NB4 (cell line): ENCODE measurements at regions not wholly inside any gene's neighbourhood (a gene's known extent, or its start where the extent isn't known, plus 50 kb on each side); places are given as distances from the start of the nearest gene placed in this dataset.

Experiments
- MYC ChIP-seq: IDR thresholded peaks from 2 replicates; pipeline ENCODE4 v1.6.1; 2011; ENCODE audit warnings: low read depth, low read length
- POLR2A ChIP-seq: IDR thresholded peaks from 2 replicates; pipeline ENCODE4 v1.6.1; 2011; ENCODE audit warnings: mild to moderate bottlenecking; ENCODE audit not compliant: insufficient read length; ENCODE audit errors: extremely low read depth
- TF ChIP-seq, protein P1 (sequence below): IDR thresholded peaks from one replicate; pipeline ENCODE4 v1.5.1; 2012; ENCODE audit warnings: low read depth, low read length
- TF ChIP-seq, protein P2 (sequence below): IDR thresholded peaks from 2 replicates; pipeline ENCODE4 v1.6.1; 2011; ENCODE audit warnings: low read depth, low read length

GRCh38 chr16:65807858-65808257 lies 558.6 kb upstream of the CDH5 start:
- TF ChIP-seq, protein P1, sequence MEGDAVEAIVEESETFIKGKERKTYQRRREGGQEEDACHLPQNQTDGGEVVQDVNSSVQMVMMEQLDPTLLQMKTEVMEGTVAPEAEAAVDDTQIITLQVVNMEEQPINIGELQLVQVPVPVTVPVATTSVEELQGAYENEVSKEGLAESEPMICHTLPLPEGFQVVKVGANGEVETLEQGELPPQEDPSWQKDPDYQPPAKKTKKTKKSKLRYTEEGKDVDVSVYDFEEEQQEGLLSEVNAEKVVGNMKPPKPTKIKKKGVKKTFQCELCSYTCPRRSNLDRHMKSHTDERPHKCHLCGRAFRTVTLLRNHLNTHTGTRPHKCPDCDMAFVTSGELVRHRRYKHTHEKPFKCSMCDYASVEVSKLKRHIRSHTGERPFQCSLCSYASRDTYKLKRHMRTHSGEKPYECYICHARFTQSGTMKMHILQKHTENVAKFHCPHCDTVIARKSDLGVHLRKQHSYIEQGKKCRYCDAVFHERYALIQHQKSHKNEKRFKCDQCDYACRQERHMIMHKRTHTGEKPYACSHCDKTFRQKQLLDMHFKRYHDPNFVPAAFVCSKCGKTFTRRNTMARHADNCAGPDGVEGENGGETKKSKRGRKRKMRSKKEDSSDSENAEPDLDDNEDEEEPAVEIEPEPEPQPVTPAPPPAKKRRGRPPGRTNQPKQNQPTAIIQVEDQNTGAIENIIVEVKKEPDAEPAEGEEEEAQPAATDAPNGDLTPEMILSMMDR, result no peak
- no peak for TF ChIP-seq POLR2A
- TF ChIP-seq, protein P2, sequence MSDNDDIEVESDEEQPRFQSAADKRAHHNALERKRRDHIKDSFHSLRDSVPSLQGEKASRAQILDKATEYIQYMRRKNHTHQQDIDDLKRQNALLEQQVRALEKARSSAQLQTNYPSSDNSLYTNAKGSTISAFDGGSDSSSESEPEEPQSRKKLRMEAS, result no peak
- TF ChIP-seq MYC, result no peak
